SK-N-SH (cell line): ENCODE measurements at regions not wholly inside any gene's neighbourhood (a gene's known extent, or its start where the extent isn't known, plus 50 kb on each side); places are given as distances from the start of the nearest gene placed in this dataset.

Experiments used
- CTCF ChIP-seq: fragments of 200-600 bp; sonication (generic); IDR thresholded peaks from 2 replicates; pipeline ENCODE4 v1.6.1; 2017; ENCODE audit warnings: antibody characterized with exemption, mild to moderate bottlenecking, moderate library complexity
- MAX ChIP-seq: IDR thresholded peaks from 2 replicates; pipeline ENCODE4 v1.4.0; 2012; ENCODE audit warnings: low read depth
- RCOR1 ChIP-seq: fragments of 150-350 bp; IDR thresholded peaks from 2 replicates; pipeline ENCODE4 v1.6.1; 2017; ENCODE audit warnings: antibody characterized with exemption, low read length
- RFX5 ChIP-seq: IDR thresholded peaks from 2 replicates; pipeline ENCODE4 v1.6.1; 2012; ENCODE audit warnings: mild to moderate bottlenecking, improper control_type of control experiment, low read length
- RXRA ChIP-seq: IDR thresholded peaks from 2 replicates; pipeline ENCODE4 v1.4.0; 2012; ENCODE audit warnings: low read depth, mild to moderate bottlenecking, borderline replicate concordance
- USF1 ChIP-seq: IDR thresholded peaks from 2 replicates; pipeline ENCODE4 v1.4.0; 2012; ENCODE audit warnings: low read depth, borderline replicate concordance

- TF ChIP-seq CTCF: no peak
- no peak for TF ChIP-seq RXRA
- no peak for TF ChIP-seq RCOR1
- TF ChIP-seq MAX: no peak
- TF ChIP-seq RFX5: no peak
- no peak for TF ChIP-seq USF1
These were observed 64.5 kb upstream of the SMOX start for GRCh38 chr20:4084096-4084495.
